Endodermal cell (in vitro differentiated cells): ENCODE measurements at regions not wholly inside any gene's neighbourhood (a gene's known extent, or its start where the extent isn't known, plus 50 kb on each side); places are given as distances from the start of the nearest gene placed in this dataset.

ENCODE experiments used
- DNase-seq: peaks from one replicate; pipeline ENCODE4 v3.0.0-alpha.2; 2017
- H3K27ac ChIP-seq: 2 replicates; pipeline ENCODE4 v1.5.1; 2013; ENCODE audit warnings: mild to moderate bottlenecking, low read depth, low read length, moderate library complexity
- H3K27me3 ChIP-seq: 2 replicates; pipeline ENCODE4 v1.6.1; 2013; ENCODE audit warnings: mild to moderate bottlenecking, low read length, moderate library complexity; ENCODE audit not compliant: insufficient read depth, control insufficient read depth, poor library complexity, severe bottlenecking
- H3K36me3 ChIP-seq: 2 replicates; pipeline ENCODE4 v1.7.0; 2013; ENCODE audit warnings: mild to moderate bottlenecking, low read length, moderate library complexity; ENCODE audit not compliant: control insufficient read depth, insufficient read depth
- H3K4me1 ChIP-seq: one replicate; pipeline ENCODE4 v1.7.0; 2013; ENCODE audit warnings: low read length; ENCODE audit not compliant: control insufficient read depth, insufficient read depth
- H3K4me3 ChIP-seq: 2 replicates; pipeline ENCODE4 v1.5.1; 2013; ENCODE audit warnings: mild to moderate bottlenecking, low read length, moderate library complexity
- H3K9ac ChIP-seq: 2 replicates; pipeline ENCODE4 v1.6.1; 2013; ENCODE audit warnings: mild to moderate bottlenecking, low read length, moderate library complexity; ENCODE audit not compliant: poor library complexity, severe bottlenecking; ENCODE audit errors: extremely low read depth
- H3K9me3 ChIP-seq: 2 replicates; pipeline ENCODE4 v1.6.1; 2013; ENCODE audit warnings: mild to moderate bottlenecking, low read length, moderate library complexity; ENCODE audit not compliant: control insufficient read depth
- H3K27ac Mint-ChIP-seq: 2 replicates; pipeline ENCODE4 v1.8.0; 2020; ENCODE audit warnings: mixed read lengths
- H3K27me3 Mint-ChIP-seq: 2 replicates; pipeline ENCODE4 v1.8.0; 2021; ENCODE audit warnings: mild to moderate bottlenecking, mixed read lengths; ENCODE audit not compliant: insufficient read depth
- H3K36me3 Mint-ChIP-seq: 2 replicates; pipeline ENCODE4 v1.8.0; 2020; ENCODE audit warnings: low read depth, mixed read lengths
- H3K4me1 Mint-ChIP-seq: 2 replicates; pipeline ENCODE4 v1.8.0; 2020; ENCODE audit warnings: mixed read lengths
- H3K4me3 Mint-ChIP-seq: 2 replicates; pipeline ENCODE4 v1.8.0; 2020; ENCODE audit warnings: mild to moderate bottlenecking, moderate library complexity, mixed read lengths
- H3K9me3 Mint-ChIP-seq: 2 replicates; pipeline ENCODE4 v1.8.0; 2020; ENCODE audit warnings: mild to moderate bottlenecking, mixed read lengths
- WGBS, 2 experiments: methylation state at CpG; one replicate each; pipeline versions ENCODE4 v1.1.5 to v1.1.7; 2013; ENCODE audit warnings: missing lambda C conversion rate in 2 of 2, mixed read lengths in 1 of 2; ENCODE audit not compliant: insufficient coverage in 1 of 2, insufficient read length in 1 of 2; 5-methylcytosine and 5-hydroxymethylcytosine counted together
- TF ChIP-seq, protein P1 (sequence below): fragments of 200-600 bp; sonication (generic); conservative IDR thresholded peaks from 2 replicates; pipeline ENCODE4 v1.5.0; 2021; ENCODE audit warnings: antibody characterized with exemption, mild to moderate bottlenecking

DNA sequence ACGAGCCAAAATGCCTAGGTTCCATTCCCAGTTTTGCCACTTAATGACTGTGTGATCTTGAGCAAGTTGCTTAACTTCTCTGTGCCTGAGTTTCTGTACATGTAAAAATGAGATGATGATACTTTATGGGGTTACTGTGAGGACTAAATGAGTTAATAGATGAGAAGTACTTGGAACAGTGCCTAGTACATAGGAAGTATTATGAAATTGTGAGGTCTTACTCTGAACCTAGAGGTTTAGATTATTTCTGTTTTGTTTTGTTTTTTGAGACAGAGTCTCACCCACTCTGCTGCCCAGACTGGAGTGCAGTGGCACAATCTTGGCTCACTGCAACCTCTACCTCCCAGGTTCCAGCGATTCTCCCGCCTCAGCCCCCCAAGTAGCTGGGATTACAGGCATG, 227.0 kb upstream of the POU2AF2 start:
- WGBS, 2 experiments = 90% methylated on average over 3 of the region's 3 CpGs
- no peak overlapping the region for H3K27ac Mint-ChIP-seq

DNA sequence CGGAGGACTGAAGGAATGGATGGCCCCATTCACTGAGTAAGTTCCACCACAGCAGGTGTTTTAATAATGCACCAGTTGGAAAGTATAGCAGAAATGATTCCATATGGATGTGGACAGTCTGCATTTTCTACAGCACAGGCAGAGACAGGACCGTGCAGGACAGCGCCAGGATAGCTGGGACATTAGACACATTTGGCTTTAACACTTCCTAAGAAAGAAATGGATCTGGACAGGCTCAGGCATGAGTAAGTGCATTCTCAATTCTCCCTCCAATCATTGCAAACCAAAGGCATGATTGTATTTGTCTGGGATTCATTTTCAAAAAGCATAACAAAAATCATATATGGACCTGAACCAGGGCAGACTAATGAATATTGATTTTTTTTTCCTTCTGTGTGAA, 233.0 kb upstream of the POU2AF2 start:
- Histone ChIP-seq H3K27ac (no peak overlapping the region), H3K9me3 (no peaks in the 10 kb centered on the region), H3K4me3 (no peak overlapping the region), H3K4me1 (peaks cover 4% of the 10 kb centered on the region), H3K36me3 (no peaks in the 10 kb centered on the region), H3K9ac (no peak overlapping the region), H3K27me3 (peaks cover 24% of the 10 kb centered on the region)
- Mint-ChIP-seq H3K4me3 (no peak overlapping the region), H3K4me1 (peaks cover 11% of the 10 kb centered on the region), H3K27me3 (peaks cover 23% of the 10 kb centered on the region), H3K9me3 (no peaks in the 10 kb centered on the region), H3K27ac (no peak overlapping the region), H3K36me3 (no peaks in the 10 kb centered on the region)
- WGBS, 2 experiments = 86 to 96% methylated on average over 2 to 3 of the region's 3 CpGs
- TF ChIP-seq, protein P1, sequence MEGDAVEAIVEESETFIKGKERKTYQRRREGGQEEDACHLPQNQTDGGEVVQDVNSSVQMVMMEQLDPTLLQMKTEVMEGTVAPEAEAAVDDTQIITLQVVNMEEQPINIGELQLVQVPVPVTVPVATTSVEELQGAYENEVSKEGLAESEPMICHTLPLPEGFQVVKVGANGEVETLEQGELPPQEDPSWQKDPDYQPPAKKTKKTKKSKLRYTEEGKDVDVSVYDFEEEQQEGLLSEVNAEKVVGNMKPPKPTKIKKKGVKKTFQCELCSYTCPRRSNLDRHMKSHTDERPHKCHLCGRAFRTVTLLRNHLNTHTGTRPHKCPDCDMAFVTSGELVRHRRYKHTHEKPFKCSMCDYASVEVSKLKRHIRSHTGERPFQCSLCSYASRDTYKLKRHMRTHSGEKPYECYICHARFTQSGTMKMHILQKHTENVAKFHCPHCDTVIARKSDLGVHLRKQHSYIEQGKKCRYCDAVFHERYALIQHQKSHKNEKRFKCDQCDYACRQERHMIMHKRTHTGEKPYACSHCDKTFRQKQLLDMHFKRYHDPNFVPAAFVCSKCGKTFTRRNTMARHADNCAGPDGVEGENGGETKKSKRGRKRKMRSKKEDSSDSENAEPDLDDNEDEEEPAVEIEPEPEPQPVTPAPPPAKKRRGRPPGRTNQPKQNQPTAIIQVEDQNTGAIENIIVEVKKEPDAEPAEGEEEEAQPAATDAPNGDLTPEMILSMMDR = no peak
- DNase-seq = no peak

More for the DNA sequence above, 227.0 kb upstream of the POU2AF2 start:
- H3K4me3 ChIP-seq = no peak overlapping the region
- H3K27me3 ChIP-seq = peaks cover 4% of the 10 kb centered on the region
- H3K36me3 Mint-ChIP-seq = no peaks in the 10 kb centered on the region
- TF ChIP-seq, protein P1 = no peak
- no peaks in the 10 kb centered on the region for H3K9me3 ChIP-seq
- peaks cover 4% of the 10 kb centered on the region for H3K4me1 ChIP-seq
- H3K9ac ChIP-seq = no peak overlapping the region
- peaks cover 21% of the 10 kb centered on the region for H3K4me1 Mint-ChIP-seq
- peaks cover 7% of the 10 kb centered on the region for H3K27me3 Mint-ChIP-seq
- H3K36me3 ChIP-seq = no peaks in the 10 kb centered on the region
- no peak overlapping the region for H3K27ac ChIP-seq
- no peaks in the 10 kb centered on the region for H3K9me3 Mint-ChIP-seq
- no peak for DNase-seq
- H3K4me3 Mint-ChIP-seq = no peak overlapping the region

GRCh38 chr11:111011275-111011594, 234.3 kb upstream of the POU2AF2 start:
- peaks cover 4% of the 10 kb centered on the region for H3K4me1 ChIP-seq
- Mint-ChIP-seq H3K4me3 (no peak overlapping the region), H3K36me3 (no peaks in the 10 kb centered on the region), H3K27me3 (peaks cover 23% of the 10 kb centered on the region), H3K27ac (no peak overlapping the region), H3K4me1 (peaks cover 11% of the 10 kb centered on the region), H3K9me3 (no peaks in the 10 kb centered on the region)
- no peak overlapping the region for H3K9ac ChIP-seq
- no peaks in the 10 kb centered on the region for H3K36me3 ChIP-seq
- no peak overlapping the region for H3K4me3 ChIP-seq
- H3K27me3 ChIP-seq = peaks cover 30% of the 10 kb centered on the region
- TF ChIP-seq, protein P1 = no peak
- no peak overlapping the region for H3K27ac ChIP-seq
- DNase-seq = no peak
- H3K9me3 ChIP-seq = no peaks in the 10 kb centered on the region
